Astrocyte of the spinal cord (primary cell): ENCODE measurements at regions not wholly inside any gene's neighbourhood (a gene's known extent, or its start where the extent isn't known, plus 50 kb on each side); places are given as distances from the start of the nearest gene placed in this dataset.

Experiments used
- DNase-seq: peaks from one replicate; pipeline ENCODE4 v3.0.0; 2011; ENCODE audit warnings: low read depth, low spot score
- H3K4me3 ChIP-seq: 2 replicates; pipeline ENCODE4 v1.5.1; 2011; ENCODE audit warnings: low read depth, mild to moderate bottlenecking, low read length, moderate library complexity
- CTCF ChIP-seq: IDR thresholded peaks from 2 replicates; pipeline ENCODE4 v1.5.1; 2012; ENCODE audit warnings: low read depth, mild to moderate bottlenecking, low read length, inconsistent platforms
- in situ Hi-C: cut with HindIII; loops from 2 replicates; pipeline ENCODE4 v1.10.0; 2017; ENCODE audit warnings: low sequenced_read_pairs

DNA sequence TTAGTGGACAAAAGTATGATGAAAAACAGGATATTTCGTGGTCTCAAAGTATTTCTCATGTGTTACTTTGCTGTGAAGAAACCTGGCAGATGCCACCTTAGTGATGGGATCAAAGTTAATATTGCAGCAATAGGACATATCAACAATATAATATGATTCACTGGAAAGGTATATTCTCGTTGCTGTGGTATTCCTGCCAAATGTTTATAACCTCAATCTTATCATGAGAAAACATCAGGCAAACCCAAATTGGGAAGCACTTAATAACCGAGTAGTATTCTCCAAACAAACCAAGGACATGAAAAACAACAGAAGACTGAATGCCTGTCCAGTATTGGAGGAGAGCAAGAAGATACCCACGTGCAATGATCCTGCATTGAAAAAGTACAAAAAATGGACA lies 302.6 kb upstream of the MC4R start:
- in situ Hi-C loops = no loop called here
- DNase-seq = no peak
- TF ChIP-seq CTCF = no peak
- no peak overlapping the region for H3K4me3 ChIP-seq

DNA sequence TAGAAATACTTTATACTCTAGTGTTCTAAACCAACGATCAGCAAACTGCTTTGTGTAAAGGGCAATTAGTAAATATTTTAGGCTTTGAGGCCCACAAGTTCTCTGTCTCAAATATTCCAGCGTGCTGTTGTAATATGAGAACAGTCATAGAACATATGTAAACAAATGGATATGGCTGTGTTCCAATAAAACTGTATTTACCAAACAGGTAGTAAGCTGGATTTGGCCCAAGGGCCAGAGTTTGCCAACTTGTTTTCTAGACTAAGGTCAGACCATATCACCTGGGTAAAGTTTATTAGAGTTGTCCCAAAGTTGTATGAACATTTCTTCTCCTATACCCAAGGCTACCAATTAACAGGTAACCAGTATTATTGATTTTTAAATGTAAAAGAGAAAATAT lies 303.2 kb upstream of the MC4R start:
- TF ChIP-seq CTCF = no peak
- in situ Hi-C loops = no loop called here
- no peak overlapping the region for H3K4me3 ChIP-seq
- no peak for DNase-seq

GRCh38 chr18:60676815-60677214 lies 304.2 kb upstream of the MC4R start:
- H3K4me3 ChIP-seq = no peak overlapping the region
- TF ChIP-seq CTCF = no peak
- in situ Hi-C loops = no loop called here
- no peak for DNase-seq

GRCh38 chr18:60684843-60685513 lies 312.4 kb upstream of the MC4R start:
- peak; percentile 48 for TF ChIP-seq CTCF
- in situ Hi-C loops = no loop called here
- no peak overlapping the region for H3K4me3 ChIP-seq
- peak; percentile 36 for DNase-seq

GRCh38 chr18:60686142-60686541 lies 313.6 kb upstream of the MC4R start:
- H3K4me3 ChIP-seq = no peak overlapping the region
- no peak for TF ChIP-seq CTCF
- DNase-seq = no peak
- in situ Hi-C loops = no loop called here

DNA sequence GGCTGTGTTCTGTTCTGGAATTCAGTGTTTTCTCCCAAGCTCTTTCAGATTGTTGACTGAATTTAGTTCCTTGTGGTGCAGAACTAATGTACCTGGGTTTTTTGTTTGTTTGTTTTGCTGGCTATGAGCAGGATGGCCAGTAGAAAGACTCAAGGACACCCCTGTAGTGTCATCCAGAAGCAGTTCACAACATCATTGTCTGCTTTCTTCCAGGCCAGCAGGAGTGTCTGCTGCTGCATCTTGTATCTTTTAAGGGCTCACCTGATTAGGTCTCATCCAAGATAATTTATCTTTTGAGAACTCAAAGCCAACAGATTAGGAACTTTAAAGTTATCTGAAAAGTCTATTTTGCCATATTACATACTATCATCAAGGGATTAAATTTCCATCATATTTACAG lies 318.5 kb upstream of the MC4R start:
- DNase-seq = no peak
- in situ Hi-C loops = no loop called here
- no peak for TF ChIP-seq CTCF
- no peak overlapping the region for H3K4me3 ChIP-seq
